ES-I3 (cell line): ENCODE measurements at regions not wholly inside any gene's neighbourhood (a gene's known extent, or its start where the extent isn't known, plus 50 kb on each side); places are given as distances from the start of the nearest gene placed in this dataset.
"Not testable (repeated sequence)": the region's sequence is repeated elsewhere in the genome, so short reads cannot be mapped to it uniquely, and the experiment has no call there.

Source experiments
- H3K36me3 ChIP-seq: 2 replicates; pipeline ENCODE4 v1.6.1; 2013; ENCODE audit warnings: mild to moderate bottlenecking, low read length, control low read depth, moderate library complexity; ENCODE audit not compliant: insufficient read depth
- H3K4me1 ChIP-seq: 2 replicates; pipeline ENCODE4 v1.6.1; 2013; ENCODE audit warnings: mild to moderate bottlenecking, control low read depth, low read length; ENCODE audit not compliant: insufficient read depth
- H3K9ac ChIP-seq: 2 replicates; pipeline ENCODE4 v1.6.1; 2013; ENCODE audit warnings: low read depth, mild to moderate bottlenecking, low read length, moderate library complexity
- H3K9me3 ChIP-seq: 2 replicates; pipeline ENCODE4 v1.6.1; 2013; ENCODE audit warnings: mild to moderate bottlenecking, low read length, moderate library complexity; ENCODE audit not compliant: control insufficient read depth, insufficient read depth

DNA sequence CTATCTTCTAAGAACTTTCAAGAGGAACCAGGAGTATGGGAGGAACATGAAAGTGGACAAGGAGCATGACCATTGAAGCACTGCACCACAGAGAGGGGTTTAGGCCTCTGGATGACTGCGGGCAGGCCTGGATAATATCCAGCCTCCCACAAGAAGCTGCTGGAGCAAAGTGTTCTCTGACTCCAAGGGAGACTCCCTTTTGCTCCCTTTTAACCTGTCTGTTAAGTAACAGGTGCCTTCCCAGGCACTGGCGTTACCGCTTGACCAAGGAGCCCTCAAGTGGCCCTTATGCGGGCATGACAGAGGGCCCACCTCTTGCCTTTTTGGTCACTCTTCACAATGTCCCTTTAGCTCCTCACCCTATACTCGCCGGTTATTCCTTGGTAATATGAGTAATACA is 666.2 kb downstream of the SLITRK6 start:
- no peaks in the 10 kb centered on the region for H3K4me1 ChIP-seq
- H3K36me3 ChIP-seq, result no peaks in the 10 kb centered on the region
- H3K9ac ChIP-seq, result no peak overlapping the region
- no peaks in the 10 kb centered on the region; the same call in 1 of the 2 replicates for H3K9me3 ChIP-seq

DNA sequence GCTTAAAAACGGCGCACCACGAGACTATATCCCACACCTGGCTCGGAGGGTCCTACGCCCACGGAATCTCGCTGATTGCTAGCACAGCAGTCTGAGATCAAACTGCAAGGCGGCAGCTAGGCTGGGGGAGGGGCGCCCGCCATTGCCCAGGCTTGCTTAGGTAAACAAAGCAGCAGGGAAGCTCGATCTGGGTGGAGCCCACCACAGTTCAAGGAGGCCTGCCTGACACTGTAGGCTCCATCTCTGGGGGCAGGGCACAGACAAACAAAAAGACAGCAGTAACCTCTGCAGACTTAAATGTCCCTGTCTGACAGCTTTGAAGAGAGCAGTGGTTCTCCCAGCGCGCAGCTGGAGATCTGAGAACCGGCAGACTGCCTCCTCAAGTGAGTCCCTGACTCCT is 675.7 kb downstream of the SLITRK6 start:
- H3K9ac ChIP-seq, result peak overlapping the region; percentile 11; the same call in 1 of the 2 replicates
- H3K9me3 ChIP-seq, H3K36me3 ChIP-seq, H3K4me1 ChIP-seq: not testable (repeated sequence)

DNA sequence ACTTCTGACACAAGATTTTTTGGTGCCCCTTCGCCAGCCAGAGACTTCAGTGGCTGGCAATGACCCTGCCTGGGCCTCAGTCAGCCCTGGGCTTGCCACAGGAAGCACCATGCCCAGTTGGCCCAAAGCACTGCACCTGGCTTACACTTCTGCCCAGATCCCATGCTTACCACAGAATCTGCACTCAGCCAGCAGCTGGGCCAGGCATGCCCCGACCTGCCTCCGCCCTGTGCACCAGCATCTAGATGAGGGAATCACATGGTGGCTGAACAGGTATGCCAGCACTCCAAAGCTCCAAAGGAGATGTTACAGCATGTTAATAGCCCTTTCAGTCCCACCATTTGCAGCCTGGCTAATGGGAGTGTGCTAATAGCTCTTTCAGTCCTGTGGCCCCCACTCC is 690.9 kb downstream of the SLITRK6 start:
- no peaks in the 10 kb centered on the region for H3K4me1 ChIP-seq
- H3K36me3 ChIP-seq, result no peaks in the 10 kb centered on the region
- H3K9me3 ChIP-seq, result peaks cover 2% of the 10 kb centered on the region; the same call in 1 of the 2 replicates
- H3K9ac ChIP-seq, result no peak overlapping the region

DNA sequence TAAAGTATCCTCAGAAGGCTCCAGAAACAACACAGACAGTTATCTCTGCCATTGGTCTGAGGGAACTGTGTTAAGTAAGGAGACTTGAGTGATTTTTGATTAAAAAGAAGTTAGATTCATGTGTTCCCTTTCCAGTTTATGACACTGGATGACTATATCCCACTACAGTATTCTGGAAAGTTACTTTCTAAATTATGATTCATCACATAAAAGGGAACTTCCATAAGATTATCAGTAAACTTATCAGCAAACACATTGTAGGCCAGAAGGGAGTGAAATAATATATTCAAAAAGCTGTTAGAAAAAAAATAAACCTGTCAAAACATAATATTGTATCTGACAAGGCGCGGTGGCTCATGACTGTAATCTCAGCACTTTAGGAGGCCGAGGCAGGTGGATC is 700.0 kb downstream of the SLITRK6 start:
- H3K4me1 ChIP-seq, result no peaks in the 10 kb centered on the region

DNA sequence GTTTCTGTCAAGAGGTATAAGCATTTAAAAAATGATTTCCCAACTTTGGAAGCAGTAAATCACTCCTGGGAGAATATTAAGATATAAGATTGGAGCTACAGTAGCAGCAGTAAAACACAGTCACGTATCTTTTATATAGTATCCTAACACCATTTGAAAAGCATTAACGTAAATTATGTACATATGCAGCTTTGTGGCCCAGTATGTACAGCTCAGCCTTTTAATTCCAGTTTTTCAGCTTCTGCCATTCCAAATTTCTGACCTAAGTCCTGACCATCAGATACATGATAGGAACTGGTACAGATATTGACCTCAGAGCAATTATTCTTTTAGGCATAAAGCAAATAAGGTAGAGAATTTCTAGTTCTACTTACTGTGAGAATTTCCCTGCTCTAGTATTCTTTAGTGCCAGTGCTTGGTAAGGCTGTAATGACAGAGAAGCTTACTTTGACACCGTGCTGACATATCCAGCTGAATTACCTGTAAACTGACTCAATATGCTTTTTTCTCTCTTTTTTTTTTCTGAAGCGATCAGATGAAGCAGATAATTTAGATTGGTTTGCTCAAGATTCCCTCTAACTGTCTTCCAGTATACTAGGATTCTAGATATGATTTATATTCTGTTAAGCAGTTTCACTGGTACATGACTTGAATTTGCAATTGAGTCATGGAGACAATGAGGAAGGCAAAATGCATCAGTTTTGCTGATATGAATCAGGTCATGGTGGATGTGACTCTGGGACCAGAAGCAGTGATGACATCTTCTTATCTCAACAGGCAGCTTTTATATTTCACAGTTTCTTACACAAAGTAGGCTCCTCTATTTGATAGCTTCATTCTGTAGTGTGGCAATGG is 703.6 kb downstream of the SLITRK6 start:
- Histone ChIP-seq H3K9ac (no peak overlapping the region), H3K36me3 (no peaks in the 10 kb centered on the region), H3K4me1 (no peaks in the 10 kb centered on the region), H3K9me3 (no peaks in the 10 kb centered on the region)

More for the DNA sequence above, 700.0 kb downstream of the SLITRK6 start:
- H3K9me3 ChIP-seq, result no peaks in the 10 kb centered on the region
- no peaks in the 10 kb centered on the region for H3K36me3 ChIP-seq
- H3K9ac ChIP-seq, result no peak overlapping the region

DNA sequence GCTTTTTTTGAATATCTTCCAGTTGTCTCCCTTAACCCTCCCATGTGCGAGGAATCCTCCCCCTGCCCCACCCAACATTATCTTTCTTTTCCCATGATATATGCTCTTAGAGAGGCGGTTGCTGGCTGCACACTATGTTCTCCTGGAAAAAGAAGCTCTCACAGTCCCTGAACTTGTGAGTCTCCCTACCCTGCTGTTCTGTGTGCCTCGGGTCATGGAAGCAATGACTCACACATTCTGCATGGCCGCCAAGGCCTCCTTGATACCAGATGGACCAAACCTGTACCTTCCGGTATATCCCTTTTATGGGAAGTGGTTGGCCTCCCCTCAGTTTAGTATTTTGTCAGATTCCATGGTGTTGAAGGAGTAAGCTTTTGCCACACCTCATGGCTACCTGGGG is 705.4 kb downstream of the SLITRK6 start:
- H3K9me3 ChIP-seq, result no peaks in the 10 kb centered on the region
- H3K4me1 ChIP-seq, result no peaks in the 10 kb centered on the region
- no peak overlapping the region for H3K9ac ChIP-seq
- H3K36me3 ChIP-seq, result no peaks in the 10 kb centered on the region

DNA sequence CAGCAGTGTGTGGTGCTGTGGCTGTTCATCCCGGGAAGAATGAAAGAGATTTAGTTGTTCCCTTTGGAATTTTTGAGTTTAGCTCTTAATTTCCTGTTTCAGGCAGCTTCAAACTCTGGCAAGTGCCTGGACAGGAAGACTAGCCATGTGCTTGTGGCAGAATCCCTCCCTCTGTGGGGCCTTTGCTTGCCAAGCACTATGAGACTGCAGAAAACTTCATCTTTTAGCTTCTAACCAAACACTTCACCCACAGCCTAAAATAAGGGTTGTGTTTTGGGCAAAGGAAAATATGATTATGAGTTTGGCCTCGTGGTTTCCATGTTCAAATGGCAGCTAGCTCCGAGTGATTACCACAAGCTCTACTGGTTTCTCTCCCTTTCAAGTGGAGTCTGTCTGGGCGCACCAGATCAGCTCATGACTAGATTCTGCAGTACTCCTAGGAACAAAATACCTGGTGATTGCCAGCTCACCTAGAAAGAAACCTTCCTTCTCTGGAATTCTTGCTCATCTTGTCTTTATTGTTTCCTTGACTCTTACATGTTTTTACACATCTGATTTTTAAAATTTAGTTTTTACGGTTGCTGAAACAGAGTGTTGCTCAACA is 707.5 kb downstream of the SLITRK6 start:
- no peak overlapping the region for H3K9ac ChIP-seq
- H3K4me1 ChIP-seq, result no peaks in the 10 kb centered on the region
- no peaks in the 10 kb centered on the region for H3K9me3 ChIP-seq
- H3K36me3 ChIP-seq, result no peaks in the 10 kb centered on the region

DNA sequence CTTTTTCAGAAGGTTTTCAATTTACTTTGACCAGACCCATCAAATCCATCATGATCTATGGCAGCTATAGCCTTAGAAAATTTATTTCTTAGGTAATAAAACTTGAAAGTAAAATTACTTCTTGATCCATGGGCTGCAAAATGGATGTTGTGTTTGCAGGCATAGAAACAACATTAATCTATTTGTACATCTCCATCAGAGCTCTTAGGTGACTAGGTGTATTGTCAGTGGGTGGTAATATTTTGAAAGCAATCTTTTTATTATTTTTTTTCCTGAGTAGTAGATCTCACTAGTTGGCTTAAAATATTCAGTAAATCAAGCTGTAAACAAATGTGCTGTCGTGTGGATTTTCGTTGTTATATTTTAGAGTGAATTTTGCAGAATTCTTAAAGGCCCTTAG is 710.0 kb downstream of the SLITRK6 start:
- H3K36me3 ChIP-seq, result no peaks in the 10 kb centered on the region
- no peaks in the 10 kb centered on the region for H3K4me1 ChIP-seq
- no peak overlapping the region for H3K9ac ChIP-seq
- no peaks in the 10 kb centered on the region for H3K9me3 ChIP-seq

DNA sequence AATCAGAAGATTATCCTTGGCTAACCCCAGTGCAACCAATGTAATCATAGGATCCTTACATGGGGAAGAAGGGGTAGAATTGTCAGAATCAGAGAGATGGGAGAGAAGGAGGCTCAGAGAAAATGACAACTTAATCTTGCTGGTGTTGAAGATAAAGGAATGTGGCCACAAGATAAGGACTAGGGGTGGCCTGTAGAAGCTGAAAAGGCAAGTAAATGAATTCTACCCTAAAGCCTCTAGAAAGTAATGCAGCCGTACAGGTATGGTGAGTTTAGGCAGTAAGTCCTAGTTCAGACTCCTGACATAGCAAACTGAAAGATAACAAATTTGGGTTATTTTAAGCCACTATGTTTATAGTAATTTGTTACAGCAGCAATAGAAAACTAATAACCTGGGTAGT is 718.5 kb downstream of the SLITRK6 start:
- no peaks in the 10 kb centered on the region for H3K9me3 ChIP-seq
- H3K4me1 ChIP-seq, result no peaks in the 10 kb centered on the region
- no peaks in the 10 kb centered on the region for H3K36me3 ChIP-seq
- no peak overlapping the region for H3K9ac ChIP-seq

DNA sequence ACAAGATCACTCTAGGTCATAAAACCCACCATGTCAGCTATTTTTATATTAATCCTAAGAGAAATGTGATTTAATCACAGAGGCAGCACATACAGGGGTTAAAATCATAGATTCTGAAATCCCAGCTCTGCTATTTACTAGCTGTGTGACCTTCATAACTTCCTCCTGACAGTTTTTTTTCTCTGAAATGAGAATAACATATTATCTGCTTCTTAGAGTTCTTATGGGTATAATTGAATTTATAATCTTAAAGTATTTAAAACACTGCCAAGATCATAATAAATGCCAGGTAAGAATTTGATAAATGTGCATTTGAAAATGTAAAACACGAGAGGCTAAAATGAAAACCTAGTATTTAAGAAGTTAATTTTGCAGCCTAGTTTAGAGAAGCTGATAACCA is 722.9 kb downstream of the SLITRK6 start:
- Histone ChIP-seq H3K4me1 (no peaks in the 10 kb centered on the region), H3K36me3 (no peaks in the 10 kb centered on the region), H3K9me3 (no peaks in the 10 kb centered on the region)

DNA sequence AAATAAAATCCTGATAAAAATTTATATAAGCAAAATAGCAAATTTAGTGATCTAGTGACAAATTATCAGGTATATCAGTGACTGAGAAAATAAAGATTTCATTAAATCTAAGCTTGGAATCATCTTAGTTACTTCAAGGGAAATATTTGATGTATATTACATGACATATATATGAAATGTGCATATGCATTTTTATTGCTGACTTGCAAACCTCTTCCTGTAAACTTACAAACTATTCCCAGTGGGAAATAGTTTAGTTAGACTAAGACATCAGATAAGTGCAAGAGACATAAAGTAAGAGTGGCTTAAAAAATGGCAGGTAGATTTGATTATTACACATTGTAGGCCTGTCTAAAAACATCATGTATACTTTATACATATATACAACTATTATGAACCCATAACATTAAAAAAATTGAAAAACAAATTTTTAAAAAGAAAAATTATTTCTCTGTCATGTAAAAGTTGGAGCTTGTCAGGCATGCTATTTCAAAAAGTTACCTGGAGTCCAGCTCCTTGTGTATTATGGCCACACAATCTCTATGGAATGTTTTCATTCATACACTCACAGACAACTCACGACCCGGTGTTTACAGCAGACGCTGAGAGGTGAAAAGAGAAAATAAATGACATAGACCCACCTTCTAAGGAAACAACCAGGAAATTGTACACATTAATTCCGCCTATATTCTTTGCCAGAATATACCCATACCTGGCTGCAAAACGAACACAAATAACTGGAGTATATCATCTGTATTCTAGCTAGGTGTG is 724.5 kb downstream of the SLITRK6 start:
- H3K4me1 ChIP-seq, result no peaks in the 10 kb centered on the region
- H3K36me3 ChIP-seq, result no peaks in the 10 kb centered on the region
- H3K9ac ChIP-seq, result no peak overlapping the region
- no peaks in the 10 kb centered on the region for H3K9me3 ChIP-seq

More for the DNA sequence above, 722.9 kb downstream of the SLITRK6 start:
- no peak overlapping the region for H3K9ac ChIP-seq

DNA sequence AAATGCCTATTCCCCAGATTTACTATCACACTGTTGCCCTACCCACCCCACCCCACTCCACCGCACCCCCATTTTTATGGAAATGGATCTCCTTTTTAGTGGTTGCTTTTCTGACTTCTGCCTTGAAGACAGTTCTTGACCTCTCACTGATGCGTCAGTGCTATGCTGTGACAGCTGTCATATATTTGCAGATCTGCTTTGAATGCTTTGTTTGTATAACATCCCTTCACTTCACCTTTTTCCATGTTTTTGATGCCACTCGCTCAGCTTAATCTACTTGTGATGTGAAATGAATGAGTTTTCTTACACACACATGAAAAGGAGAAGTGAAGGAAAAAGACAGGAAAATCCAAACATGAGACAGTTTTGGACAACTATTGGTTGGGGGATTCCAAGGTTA is 731.0 kb downstream of the SLITRK6 start:
- H3K9ac ChIP-seq, result no peak overlapping the region

DNA sequence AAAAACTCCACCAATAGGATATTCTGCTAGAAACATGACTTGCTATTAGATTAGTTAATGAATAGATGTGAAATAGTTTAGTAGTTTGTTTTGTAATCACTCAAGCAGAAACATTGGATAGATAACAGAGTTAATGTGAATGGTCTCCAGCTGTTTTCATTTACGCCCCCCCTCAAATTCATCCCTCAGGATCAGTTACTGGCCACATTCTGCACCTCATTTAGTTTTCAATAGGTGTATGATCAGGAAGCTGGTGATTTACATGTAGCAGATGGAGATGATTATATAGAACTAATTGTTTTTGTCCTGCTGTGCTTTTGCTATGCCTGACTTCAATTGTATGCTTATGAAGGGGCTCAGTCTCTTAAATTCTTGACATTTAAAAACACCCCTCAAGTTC is 759.0 kb downstream of the SLITRK6 start:
- H3K9me3 ChIP-seq, result no peaks in the 10 kb centered on the region; the same call in 1 of the 2 replicates
- no peaks in the 10 kb centered on the region for H3K4me1 ChIP-seq
- H3K9ac ChIP-seq, result no peak overlapping the region
- no peaks in the 10 kb centered on the region for H3K36me3 ChIP-seq

More for the DNA sequence above, 731.0 kb downstream of the SLITRK6 start:
- H3K4me1 ChIP-seq, result no peaks in the 10 kb centered on the region
- no peaks in the 10 kb centered on the region for H3K36me3 ChIP-seq
- H3K9me3 ChIP-seq, result no peaks in the 10 kb centered on the region

DNA sequence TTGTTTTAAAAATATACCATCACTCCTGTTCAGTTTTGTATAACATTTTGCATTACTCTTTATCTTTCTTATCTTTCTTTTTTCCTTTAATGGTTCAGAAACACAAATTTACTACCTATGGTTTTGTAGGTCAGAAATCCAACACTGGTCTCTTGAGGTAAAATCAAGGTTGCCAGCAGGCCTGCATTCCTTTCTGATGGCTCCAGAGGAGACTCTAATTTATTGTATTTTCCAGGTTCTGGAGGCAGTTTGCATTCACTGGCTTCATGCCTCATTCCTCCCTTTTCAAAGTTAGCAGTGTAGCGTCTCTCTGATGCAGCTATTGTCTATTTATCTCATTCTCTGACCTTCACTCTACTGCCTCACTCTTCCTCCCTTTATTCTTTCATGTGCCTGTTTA is 767.4 kb downstream of the SLITRK6 start:
- Histone ChIP-seq H3K4me1 (no peaks in the 10 kb centered on the region), H3K36me3 (no peaks in the 10 kb centered on the region), H3K9me3 (peaks cover 4% of the 10 kb centered on the region; the same call in 1 of the 2 replicates), H3K9ac (no peak overlapping the region)
